Fibroblast of mammary gland (primary cell): ENCODE measurements at regions not wholly inside any gene's neighbourhood (a gene's known extent, or its start where the extent isn't known, plus 50 kb on each side); places are given as distances from the start of the nearest gene placed in this dataset.

Experiments
- DNase-seq: peaks from one replicate; pipeline ENCODE4 v3.0.0-alpha.2; 2010; ENCODE audit warnings: low read depth
- H3K4me3 ChIP-seq: 2 replicates; pipeline ENCODE4 v1.5.1; 2011; ENCODE audit warnings: low read depth, mild to moderate bottlenecking, low read length, moderate library complexity; ENCODE audit not compliant: control insufficient read depth
- CTCF ChIP-seq: conservative IDR thresholded peaks from 2 replicates; pipeline ENCODE4 v1.5.1; 2011; ENCODE audit warnings: low read depth, low read length, inconsistent platforms; ENCODE audit not compliant: control insufficient read depth, insufficient read depth

GRCh38 chr2:129274918-129275317 is 704.5 kb upstream of the RAB6C start:
- H3K4me3 ChIP-seq = no peak overlapping the region
- TF ChIP-seq CTCF = no peak
- no peak for DNase-seq

GRCh38 chr2:129275706-129276105 is 703.8 kb upstream of the RAB6C start:
- no peak for DNase-seq
- no peak overlapping the region for H3K4me3 ChIP-seq
- no peak for TF ChIP-seq CTCF

- TF ChIP-seq CTCF = no peak
- no peak for DNase-seq
- H3K4me3 ChIP-seq = no peak overlapping the region
Measured at GRCh38 chr2:129276978-129277584, 702.4 kb upstream of the RAB6C start.

GRCh38 chr2:129277585-129277981 is 701.9 kb upstream of the RAB6C start:
- DNase-seq = no peak
- no peak overlapping the region for H3K4me3 ChIP-seq
- no peak for TF ChIP-seq CTCF

- TF ChIP-seq CTCF = no peak
- no peak overlapping the region for H3K4me3 ChIP-seq
- no peak for DNase-seq
Measured at GRCh38 chr2:129281791-129282530, 697.5 kb upstream of the RAB6C start.

- no peak overlapping the region for H3K4me3 ChIP-seq
- DNase-seq = no peak
- TF ChIP-seq CTCF = no peak
Measured at GRCh38 chr2:129285012-129285411, 694.5 kb upstream of the RAB6C start.
